ENCODE measurements at regions not wholly inside any gene's neighbourhood (a gene's known extent, or its start where the extent isn't known, plus 50 kb on each side); places are given as distances from the start of the nearest gene placed in this dataset.

GRCh38 chr4:177532358-177532757, 90.1 kb upstream of the AGA start:
- TF ChIP-seq POLR2A (IDR thresholded peaks at IDR 0.05; ENCODE audit: low read length) (no peak), GATA1 (IDR thresholded peaks at IDR 0.05; ENCODE audit: low read depth, low read length) (no peak)

Measured in erythroblast (primary cell).